ENCODE measurements at regions not wholly inside any gene's neighbourhood (a gene's known extent, or its start where the extent isn't known, plus 50 kb on each side); places are given as distances from the start of the nearest gene placed in this dataset.

GRCh38 chr5:84874196-84874595, 489.5 kb upstream of the EDIL3 start:
- no peaks in the 10 kb centered on the region for H4K20me1 ChIP-seq (ENCODE audit: insufficient read depth)
- no peak overlapping the region for H3K9ac ChIP-seq (ENCODE audit: low read length)
- TF ChIP-seq TAF1 (IDR thresholded peaks at IDR 0.05; ENCODE audit: low read depth) (no peak), MXI1 (conservative IDR thresholded peaks at IDR 0.05; ENCODE audit: poor library complexity, severe bottlenecking) (no peak), CTCF (IDR thresholded peaks at IDR 0.05; ENCODE audit: poor library complexity, severe bottlenecking) (no peak), SMC3 (conservative IDR thresholded peaks at IDR 0.05; ENCODE audit: poor library complexity) (no peak), POLR2AphosphoS5 (IDR thresholded peaks at IDR 0.05) (no peak), EP300 (conservative IDR thresholded peaks at IDR 0.05; ENCODE audit: poor library complexity, severe bottlenecking) (no peak), RAD21 (conservative IDR thresholded peaks at IDR 0.05) (no peak), EZH2 (IDR thresholded peaks at IDR 0.05; ENCODE audit: borderline replicate concordance, insufficient read depth, low read length, poor library complexity, severe bottlenecking) (no peak)
- TF ChIP-seq, protein P1, sequence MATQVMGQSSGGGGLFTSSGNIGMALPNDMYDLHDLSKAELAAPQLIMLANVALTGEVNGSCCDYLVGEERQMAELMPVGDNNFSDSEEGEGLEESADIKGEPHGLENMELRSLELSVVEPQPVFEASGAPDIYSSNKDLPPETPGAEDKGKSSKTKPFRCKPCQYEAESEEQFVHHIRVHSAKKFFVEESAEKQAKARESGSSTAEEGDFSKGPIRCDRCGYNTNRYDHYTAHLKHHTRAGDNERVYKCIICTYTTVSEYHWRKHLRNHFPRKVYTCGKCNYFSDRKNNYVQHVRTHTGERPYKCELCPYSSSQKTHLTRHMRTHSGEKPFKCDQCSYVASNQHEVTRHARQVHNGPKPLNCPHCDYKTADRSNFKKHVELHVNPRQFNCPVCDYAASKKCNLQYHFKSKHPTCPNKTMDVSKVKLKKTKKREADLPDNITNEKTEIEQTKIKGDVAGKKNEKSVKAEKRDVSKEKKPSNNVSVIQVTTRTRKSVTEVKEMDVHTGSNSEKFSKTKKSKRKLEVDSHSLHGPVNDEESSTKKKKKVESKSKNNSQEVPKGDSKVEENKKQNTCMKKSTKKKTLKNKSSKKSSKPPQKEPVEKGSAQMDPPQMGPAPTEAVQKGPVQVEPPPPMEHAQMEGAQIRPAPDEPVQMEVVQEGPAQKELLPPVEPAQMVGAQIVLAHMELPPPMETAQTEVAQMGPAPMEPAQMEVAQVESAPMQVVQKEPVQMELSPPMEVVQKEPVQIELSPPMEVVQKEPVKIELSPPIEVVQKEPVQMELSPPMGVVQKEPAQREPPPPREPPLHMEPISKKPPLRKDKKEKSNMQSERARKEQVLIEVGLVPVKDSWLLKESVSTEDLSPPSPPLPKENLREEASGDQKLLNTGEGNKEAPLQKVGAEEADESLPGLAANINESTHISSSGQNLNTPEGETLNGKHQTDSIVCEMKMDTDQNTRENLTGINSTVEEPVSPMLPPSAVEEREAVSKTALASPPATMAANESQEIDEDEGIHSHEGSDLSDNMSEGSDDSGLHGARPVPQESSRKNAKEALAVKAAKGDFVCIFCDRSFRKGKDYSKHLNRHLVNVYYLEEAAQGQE (IDR thresholded peaks at IDR 0.05; ENCODE audit: borderline replicate concordance) = no peak
- H3K4me3 ChIP-seq (ENCODE audit: low read length) = no peak overlapping the region
- H3F3A ChIP-seq (ENCODE audit: insufficient read depth, low read length, poor library complexity, severe bottlenecking) = no peaks in the 10 kb centered on the region
- H3K9me2 ChIP-seq (ENCODE audit: insufficient read depth, low read length) = no peaks in the 10 kb centered on the region
- no peak overlapping the region for H3K4me2 ChIP-seq (ENCODE audit: low read length)
- no peak overlapping the region for H3K27ac ChIP-seq (ENCODE audit: low read length)
- H3K79me2 ChIP-seq (replicated peaks; ENCODE audit: insufficient read depth, low read length) = no peaks in the 10 kb centered on the region
- H3K9me3 ChIP-seq (ENCODE audit: low read length) = no peaks in the 10 kb centered on the region
- H3K36me3 ChIP-seq (ENCODE audit: insufficient read depth, low read length) = no peaks in the 10 kb centered on the region
- no peaks in the 10 kb centered on the region for H3K27me3 ChIP-seq (ENCODE audit: insufficient read depth, low read depth, low read length)
- H2AFZ ChIP-seq (ENCODE audit: low read depth, low read length) = no peak overlapping the region

GRCh38 chr5:84872768-84873167, 488.1 kb upstream of the EDIL3 start:
- Histone ChIP-seq H3K4me2 (ENCODE audit: low read length) (no peak overlapping the region), H3K9me3 (ENCODE audit: low read length) (no peaks in the 10 kb centered on the region), H2AFZ (ENCODE audit: low read depth, low read length) (no peak overlapping the region), H3K27ac (ENCODE audit: low read length) (no peak overlapping the region), H3K27me3 (ENCODE audit: insufficient read depth, low read depth, low read length) (no peaks in the 10 kb centered on the region), H3K36me3 (ENCODE audit: insufficient read depth, low read length) (no peaks in the 10 kb centered on the region), H4K20me1 (ENCODE audit: insufficient read depth) (no peaks in the 10 kb centered on the region), H3K9ac (ENCODE audit: low read length) (no peak overlapping the region), H3F3A (ENCODE audit: insufficient read depth, low read length, poor library complexity, severe bottlenecking) (no peaks in the 10 kb centered on the region), H3K79me2 (replicated peaks; ENCODE audit: insufficient read depth, low read length) (no peaks in the 10 kb centered on the region), H3K4me3 (ENCODE audit: low read length) (no peak overlapping the region), H3K9me2 (ENCODE audit: insufficient read depth, low read length) (no peaks in the 10 kb centered on the region)
- TF ChIP-seq EP300 (conservative IDR thresholded peaks at IDR 0.05; ENCODE audit: poor library complexity, severe bottlenecking) = no peak
- TF ChIP-seq RAD21 (conservative IDR thresholded peaks at IDR 0.05) = no peak

DNA sequence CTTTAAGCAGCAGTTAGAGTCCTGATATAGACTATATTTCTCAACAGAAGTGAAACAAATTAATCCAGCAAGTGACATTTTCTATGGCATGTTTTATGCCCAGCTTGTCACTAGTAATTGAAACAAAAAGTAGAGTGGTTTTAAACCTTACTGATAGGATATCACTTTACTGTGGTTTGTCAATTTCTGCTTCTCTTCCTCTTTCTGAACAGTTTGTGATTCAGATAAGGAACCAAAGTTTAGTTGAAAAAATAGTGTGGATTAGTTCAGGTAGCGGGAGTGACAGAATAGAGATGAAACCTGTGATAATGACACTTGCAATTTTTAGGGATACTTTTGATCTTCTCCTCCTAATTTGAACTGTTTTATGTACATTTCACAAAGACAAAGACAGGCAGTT, 485.7 kb upstream of the EDIL3 start:
- H2AFZ ChIP-seq (ENCODE audit: low read depth, low read length) = no peak overlapping the region
- no peaks in the 10 kb centered on the region for H3K9me3 ChIP-seq (ENCODE audit: low read length)
- H3K4me3 ChIP-seq (ENCODE audit: low read length) = no peak overlapping the region
- no peak overlapping the region for H3K9ac ChIP-seq (ENCODE audit: low read length)
- H3K36me3 ChIP-seq (ENCODE audit: insufficient read depth, low read length) = no peaks in the 10 kb centered on the region
- no peaks in the 10 kb centered on the region for H4K20me1 ChIP-seq (ENCODE audit: insufficient read depth)
- no peaks in the 10 kb centered on the region for H3K27me3 ChIP-seq (ENCODE audit: insufficient read depth, low read depth, low read length)
- no peaks in the 10 kb centered on the region for H3K79me2 ChIP-seq (replicated peaks; ENCODE audit: insufficient read depth, low read length)
- H3K9me2 ChIP-seq (ENCODE audit: insufficient read depth, low read length) = no peaks in the 10 kb centered on the region
- no peaks in the 10 kb centered on the region for H3F3A ChIP-seq (ENCODE audit: insufficient read depth, low read length, poor library complexity, severe bottlenecking)
- TF ChIP-seq MXI1 (conservative IDR thresholded peaks at IDR 0.05; ENCODE audit: poor library complexity, severe bottlenecking) (no peak), EP300 (conservative IDR thresholded peaks at IDR 0.05; ENCODE audit: poor library complexity, severe bottlenecking) (no peak), CTCF (IDR thresholded peaks at IDR 0.05; ENCODE audit: poor library complexity, severe bottlenecking) (no peak), EZH2 (IDR thresholded peaks at IDR 0.05; ENCODE audit: borderline replicate concordance, insufficient read depth, low read length, poor library complexity, severe bottlenecking) (no peak), POLR2AphosphoS5 (IDR thresholded peaks at IDR 0.05) (no peak), RAD21 (conservative IDR thresholded peaks at IDR 0.05) (no peak), TAF1 (IDR thresholded peaks at IDR 0.05; ENCODE audit: low read depth) (no peak), SMC3 (conservative IDR thresholded peaks at IDR 0.05; ENCODE audit: poor library complexity) (no peak)
- TF ChIP-seq, protein P1 (IDR thresholded peaks at IDR 0.05; ENCODE audit: borderline replicate concordance) = no peak
- no peak overlapping the region for H3K4me2 ChIP-seq (ENCODE audit: low read length)
- no peak overlapping the region for H3K27ac ChIP-seq (ENCODE audit: low read length)

All from neural cell (in vitro differentiated cells).